Nephron (organoid): ENCODE measurements at regions not wholly inside any gene's neighbourhood (a gene's known extent, or its start where the extent isn't known, plus 50 kb on each side); places are given as distances from the start of the nearest gene placed in this dataset.
"Not testable (repeated sequence)": the region's sequence is repeated elsewhere in the genome, so short reads cannot be mapped to it uniquely, and the experiment has no call there.

Source experiments
- H3K27ac Mint-ChIP-seq, 3 experiments: 2 replicates each; pipeline ENCODE4 v1.8.0; 2020; ENCODE audit warnings: mixed read lengths in 3 of 3, mild to moderate bottlenecking in 2 of 3, moderate library complexity in 1 of 3
- H3K27me3 Mint-ChIP-seq: 2 replicates; pipeline ENCODE4 v1.8.0; 2021; ENCODE audit warnings: low read depth, mild to moderate bottlenecking, moderate library complexity, mixed read lengths
- H3K36me3 Mint-ChIP-seq: 2 replicates; pipeline ENCODE4 v1.8.0; 2020; ENCODE audit warnings: low read depth, mixed read lengths
- H3K4me1 Mint-ChIP-seq: 2 replicates; pipeline ENCODE4 v1.8.0; 2020; ENCODE audit warnings: mixed read lengths
- H3K4me3 Mint-ChIP-seq, 3 experiments: 2 replicates each; pipeline ENCODE4 v1.8.0; 2020; ENCODE audit warnings: mild to moderate bottlenecking in 3 of 3, mixed read lengths in 3 of 3, moderate library complexity in 2 of 3
- H3K9me3 Mint-ChIP-seq: 2 replicates; pipeline ENCODE4 v1.8.0; 2020; ENCODE audit warnings: mixed read lengths
- TF ChIP-seq, protein P1 (sequence below), 3 experiments: fragments of 200-600 bp; sonication (generic); IDR thresholded peaks; one replicate each; pipeline ENCODE4 v1.5.0; 2021; ENCODE audit warnings: antibody characterized with exemption in 3 of 3; ENCODE audit not compliant: unreplicated experiment in 3 of 3

DNA sequence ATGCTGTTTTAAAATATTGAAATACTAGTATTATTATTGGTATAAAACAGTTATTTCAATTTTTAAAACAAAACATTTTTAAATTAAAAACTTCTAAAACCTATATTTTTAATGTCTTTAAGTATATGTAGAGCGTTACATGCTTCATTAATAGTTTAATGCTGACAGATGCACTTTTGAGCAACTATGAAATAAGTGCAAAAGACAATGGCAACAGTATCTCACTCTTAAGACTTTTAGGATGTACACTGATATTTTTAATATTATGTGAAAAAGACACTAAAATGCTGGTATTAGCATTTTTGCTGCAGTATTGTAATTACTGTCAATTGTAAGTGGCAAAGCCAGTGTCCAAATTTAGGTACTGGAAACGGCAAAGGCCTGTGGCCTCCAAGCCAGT lies 93.2 kb upstream of the NAA35 start:
- not testable (repeated sequence) for H3K4me3 Mint-ChIP-seq, H3K4me1 Mint-ChIP-seq, H3K9me3 Mint-ChIP-seq, H3K27ac Mint-ChIP-seq, H3K27me3 Mint-ChIP-seq
- H3K36me3 Mint-ChIP-seq: peaks cover 34% of the 10 kb centered on the region

DNA sequence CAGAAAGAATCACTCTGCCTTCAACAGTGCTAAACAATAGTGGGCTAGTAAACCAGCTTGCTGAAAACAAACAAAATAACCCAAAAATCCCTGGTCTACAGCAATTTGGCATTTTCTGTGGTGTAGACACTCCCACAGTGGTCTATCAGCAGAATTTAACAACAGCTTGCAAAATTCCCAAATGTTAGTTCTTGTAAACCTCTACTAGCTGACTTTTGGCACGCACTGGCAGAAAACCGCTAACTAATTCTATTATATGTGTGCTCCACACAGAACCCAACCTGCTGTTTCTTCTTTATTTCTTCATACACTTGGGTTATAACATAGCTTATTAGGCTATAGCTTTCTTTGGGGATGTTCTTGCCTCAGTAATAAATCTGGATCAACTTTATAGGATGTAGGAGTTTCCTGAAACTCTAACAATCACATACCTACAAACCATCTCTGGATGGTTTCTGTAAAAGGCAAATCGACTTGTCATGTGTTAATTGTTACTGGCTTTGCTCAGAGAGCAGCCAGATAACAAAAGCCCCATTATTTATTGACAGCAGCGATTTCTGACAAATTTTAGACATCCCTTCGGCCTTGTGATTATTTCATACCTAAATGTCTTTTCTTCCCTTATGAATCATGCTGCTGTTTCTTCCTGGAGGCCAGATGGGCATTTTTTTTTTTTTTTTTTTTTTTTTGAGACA lies 82.7 kb upstream of the NAA35 start:
- Mint-ChIP-seq H3K9me3 (peaks cover 12% of the 10 kb centered on the region), H3K4me3 (no peak overlapping the region), H3K27me3 (peaks cover 4% of the 10 kb centered on the region), H3K27ac (peak overlapping the region in 1 of 3 experiments; percentile 64), H3K36me3 (peaks cover 49% of the 10 kb centered on the region), H3K4me1 (no peaks in the 10 kb centered on the region)
- TF ChIP-seq, protein P1, sequence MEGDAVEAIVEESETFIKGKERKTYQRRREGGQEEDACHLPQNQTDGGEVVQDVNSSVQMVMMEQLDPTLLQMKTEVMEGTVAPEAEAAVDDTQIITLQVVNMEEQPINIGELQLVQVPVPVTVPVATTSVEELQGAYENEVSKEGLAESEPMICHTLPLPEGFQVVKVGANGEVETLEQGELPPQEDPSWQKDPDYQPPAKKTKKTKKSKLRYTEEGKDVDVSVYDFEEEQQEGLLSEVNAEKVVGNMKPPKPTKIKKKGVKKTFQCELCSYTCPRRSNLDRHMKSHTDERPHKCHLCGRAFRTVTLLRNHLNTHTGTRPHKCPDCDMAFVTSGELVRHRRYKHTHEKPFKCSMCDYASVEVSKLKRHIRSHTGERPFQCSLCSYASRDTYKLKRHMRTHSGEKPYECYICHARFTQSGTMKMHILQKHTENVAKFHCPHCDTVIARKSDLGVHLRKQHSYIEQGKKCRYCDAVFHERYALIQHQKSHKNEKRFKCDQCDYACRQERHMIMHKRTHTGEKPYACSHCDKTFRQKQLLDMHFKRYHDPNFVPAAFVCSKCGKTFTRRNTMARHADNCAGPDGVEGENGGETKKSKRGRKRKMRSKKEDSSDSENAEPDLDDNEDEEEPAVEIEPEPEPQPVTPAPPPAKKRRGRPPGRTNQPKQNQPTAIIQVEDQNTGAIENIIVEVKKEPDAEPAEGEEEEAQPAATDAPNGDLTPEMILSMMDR (IDR thresholded peaks at IDR 0.05; ENCODE audit: unreplicated experiment in 3 of 3): no peak

DNA sequence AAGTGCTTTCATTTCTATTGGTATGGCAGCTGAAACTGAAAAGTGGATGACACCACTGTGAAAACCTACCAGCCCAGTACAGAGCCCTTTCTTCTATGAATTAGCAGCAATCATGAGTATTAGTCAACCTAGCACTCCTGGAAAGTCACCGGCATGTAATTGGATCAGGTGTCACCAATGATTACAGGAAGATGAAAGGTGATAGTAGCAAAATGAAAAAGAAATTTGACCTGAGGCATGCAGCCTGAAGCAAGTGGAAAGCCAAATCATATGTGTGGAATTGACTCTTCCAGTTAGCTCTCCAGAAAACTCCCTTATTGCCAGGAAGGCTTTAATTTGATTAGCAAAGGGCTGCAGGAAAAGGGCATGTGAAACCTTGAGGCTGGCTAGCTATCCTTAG lies 81.2 kb upstream of the NAA35 start:
- no peak overlapping the region for H3K27ac Mint-ChIP-seq
- H3K36me3 Mint-ChIP-seq: peaks cover 49% of the 10 kb centered on the region
- no peaks in the 10 kb centered on the region for H3K4me1 Mint-ChIP-seq
- H3K4me3 Mint-ChIP-seq: no peak overlapping the region
- TF ChIP-seq, protein P1 (IDR thresholded peaks at IDR 0.05; ENCODE audit: unreplicated experiment in 3 of 3): no peak
- peaks cover 3% of the 10 kb centered on the region for H3K9me3 Mint-ChIP-seq
- H3K27me3 Mint-ChIP-seq: peaks cover 4% of the 10 kb centered on the region

DNA sequence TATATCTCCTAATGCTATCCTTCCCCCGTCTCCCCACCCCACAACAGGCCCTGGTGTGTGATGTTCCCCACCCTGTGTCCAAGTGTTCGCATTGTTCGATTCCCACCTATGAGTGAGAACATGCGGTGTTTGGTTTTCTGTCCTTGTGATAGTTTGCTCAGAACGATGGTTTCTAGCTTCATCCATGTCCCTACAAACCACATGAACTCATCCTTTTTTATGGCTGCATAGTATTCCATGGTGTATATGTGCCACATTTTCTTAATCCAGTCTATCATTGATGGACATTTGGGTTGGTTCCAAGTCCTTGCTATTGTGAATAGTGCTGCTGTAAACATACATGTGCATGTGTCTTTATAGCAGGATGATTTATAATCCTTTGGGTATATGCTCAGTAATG lies 79.1 kb upstream of the NAA35 start:
- H3K4me1 Mint-ChIP-seq, H3K4me3 Mint-ChIP-seq, H3K27ac Mint-ChIP-seq, H3K27me3 Mint-ChIP-seq: not testable (repeated sequence)
- Mint-ChIP-seq H3K36me3 (peaks cover 48% of the 10 kb centered on the region), H3K9me3 (peaks cover 17% of the 10 kb centered on the region)

DNA sequence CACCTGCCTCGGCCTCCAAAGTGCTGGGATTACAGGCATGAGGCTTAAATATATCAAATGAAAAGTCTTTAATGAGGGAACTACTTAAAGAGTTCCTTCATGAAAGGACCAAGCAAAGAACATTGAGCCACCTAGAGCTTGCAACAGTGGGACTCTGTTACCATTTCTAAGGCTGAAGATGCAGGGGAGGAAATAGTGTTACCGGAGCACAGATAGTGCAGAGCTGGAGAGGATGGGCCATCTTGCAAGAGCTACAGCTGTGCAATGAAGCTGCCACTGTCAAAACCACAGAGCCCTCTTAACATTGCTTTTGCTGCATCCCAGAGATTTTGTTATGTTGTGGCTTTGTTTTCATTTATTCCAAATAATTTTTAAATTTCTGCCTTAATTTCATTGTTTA lies 77.1 kb upstream of the NAA35 start:
- H3K36me3 Mint-ChIP-seq: peaks cover 41% of the 10 kb centered on the region
- H3K27me3 Mint-ChIP-seq: peaks cover 7% of the 10 kb centered on the region
- H3K4me3 Mint-ChIP-seq: no peak overlapping the region
- H3K9me3 Mint-ChIP-seq: peaks cover 17% of the 10 kb centered on the region
- no peaks in the 10 kb centered on the region for H3K4me1 Mint-ChIP-seq
- no peak overlapping the region for H3K27ac Mint-ChIP-seq
- TF ChIP-seq, protein P1 (IDR thresholded peaks at IDR 0.05; ENCODE audit: unreplicated experiment in 3 of 3): no peak

DNA sequence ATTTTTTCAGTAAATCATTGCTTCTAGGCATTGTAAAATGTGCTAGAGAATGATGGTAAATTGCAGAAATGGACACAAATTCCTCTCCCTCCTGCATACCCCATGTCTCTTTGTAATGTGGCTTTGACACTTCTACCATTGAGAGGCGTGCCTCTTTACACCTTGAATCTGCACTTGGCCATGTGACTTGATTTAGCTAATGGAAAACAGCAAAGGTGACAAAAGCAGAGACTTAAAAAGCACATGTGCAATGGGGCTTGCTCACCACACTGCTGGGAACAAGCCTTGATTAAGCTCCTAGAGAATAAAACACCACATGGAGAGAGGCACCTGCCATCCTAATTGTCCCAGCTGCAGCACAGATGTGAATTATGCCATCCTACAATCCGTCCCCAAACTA lies 69.9 kb upstream of the NAA35 start:
- no peak overlapping the region for H3K4me3 Mint-ChIP-seq
- peaks cover under 1% of the 10 kb centered on the region for H3K36me3 Mint-ChIP-seq
- peaks cover 3% of the 10 kb centered on the region for H3K27me3 Mint-ChIP-seq
- H3K4me1 Mint-ChIP-seq: no peaks in the 10 kb centered on the region
- H3K27ac Mint-ChIP-seq: no peak overlapping the region
- peaks cover 6% of the 10 kb centered on the region for H3K9me3 Mint-ChIP-seq
- TF ChIP-seq, protein P1 (IDR thresholded peaks at IDR 0.05; ENCODE audit: unreplicated experiment in 3 of 3): no peak

DNA sequence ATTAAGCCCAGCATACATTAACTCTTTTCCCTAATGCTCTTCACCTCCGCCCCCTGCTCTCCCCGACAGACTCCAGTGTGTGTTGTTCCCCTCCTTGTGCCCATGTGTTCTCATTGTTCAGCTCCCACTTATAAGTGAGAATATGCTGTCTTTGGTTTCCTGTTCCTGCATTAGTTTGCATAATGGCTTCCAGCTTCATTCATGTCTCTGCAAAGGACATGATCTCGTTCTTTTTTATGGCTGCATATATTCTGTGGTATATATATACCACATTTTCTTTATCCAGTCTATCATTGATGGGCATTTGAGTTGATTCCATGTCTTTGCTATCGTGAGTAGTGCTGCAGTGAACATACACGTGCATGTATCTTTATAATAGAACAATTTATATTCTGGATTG lies 69.3 kb upstream of the NAA35 start:
- not testable (repeated sequence) for H3K36me3 Mint-ChIP-seq

More for the DNA sequence above, 69.3 kb upstream of the NAA35 start:
- not testable (repeated sequence) for H3K9me3 Mint-ChIP-seq, H3K4me1 Mint-ChIP-seq, H3K27me3 Mint-ChIP-seq, H3K4me3 Mint-ChIP-seq, H3K27ac Mint-ChIP-seq
